SK-N-SH (cell line): ENCODE measurements at regions not wholly inside any gene's neighbourhood (a gene's known extent, or its start where the extent isn't known, plus 50 kb on each side); places are given as distances from the start of the nearest gene placed in this dataset.

Experiments used
- CTCF ChIA-PET: fragments of 300-600, 350-600 bp; formaldehyde crosslinking; extraction: SDS; loops from one replicate; lab custom pipeline; 2021; lab: Yijun Ruan, JAX
- POLR2A ChIA-PET: fragments of 350-600 bp; sonication (Branson Sonifier 250); formaldehyde crosslinking; extraction: SDS; loops from one replicate; lab custom pipeline; 2020; ENCODE audit warnings: antibody characterized with exemption, inconsistent platforms; lab: Yijun Ruan, JAX
- DNase-seq: peaks from one replicate; pipeline ENCODE4 v3.0.0; 2012
- H2AFZ ChIP-seq: fragments of 200-600 bp; sonication (generic); 2 replicates; pipeline ENCODE4 v1.8.1; 2016; ENCODE audit warnings: antibody characterized with exemption, mild to moderate bottlenecking, low read depth
- H3F3A ChIP-seq: fragments of 200-600 bp; sonication (generic); replicated peaks from 2 replicates; pipeline ENCODE3; 2016; ENCODE audit warnings: antibody characterized with exemption, mild to moderate bottlenecking; ENCODE audit not compliant: insufficient read depth
- H3K27ac ChIP-seq, 2 experiments: fragments of 200-500 bp in 1 of 2; fragments of 200-600 bp in 1 of 2; sonication (Bioruptor generic) in 1 of 2; sonication (generic), shearing (Covaris generic) in 1 of 2; 2 replicates each; pipeline versions ENCODE4 v1.5.1 to v1.6.1; 2014 to 2016; ENCODE audit warnings: low read depth in 2 of 2, inconsistent platforms in 1 of 2, low read length in 1 of 2, mild to moderate bottlenecking in 1 of 2, mixed read lengths in 1 of 2
- H3K27me3 ChIP-seq: fragments of 200-600 bp; sonication (generic), shearing (Covaris generic); 2 replicates; pipeline ENCODE4 v1.6.1; 2016; ENCODE audit warnings: mixed run types; ENCODE audit not compliant: insufficient read depth
- H3K36me3 ChIP-seq, 2 experiments: fragments of 200-500 bp in 1 of 2; fragments of 200-600 bp in 1 of 2; sonication (Bioruptor generic) in 1 of 2; sonication (generic) in 1 of 2; replicated peaks in 1 of 2; 2 replicates each; pipeline versions ENCODE3 to v1.5.1; 2014 to 2016; ENCODE audit warnings: low read length in 1 of 2, mild to moderate bottlenecking in 1 of 2; ENCODE audit not compliant: insufficient read depth in 2 of 2, control insufficient read depth in 1 of 2
- H3K4me1 ChIP-seq, 2 experiments: fragments of 200-500 bp in 1 of 2; fragments of 200-600 bp in 1 of 2; sonication (Bioruptor generic) in 1 of 2; sonication (generic), shearing (Covaris generic) in 1 of 2; 2 replicates each; pipeline versions ENCODE4 v1.5.1 to v1.6.1; 2014 to 2016; ENCODE audit warnings: low read depth in 1 of 2, low read length in 1 of 2, mixed run types in 1 of 2; ENCODE audit not compliant: insufficient read depth in 2 of 2, control insufficient read depth in 1 of 2
- H3K4me2 ChIP-seq: fragments of 200-600 bp; sonication (generic), shearing (Covaris generic); 2 replicates; pipeline ENCODE4 v1.6.1; 2017; ENCODE audit warnings: mixed run types
- H3K4me3 ChIP-seq, 2 experiments: fragments of 200-500 bp in 1 of 2; fragments of 200-600 bp in 1 of 2; sonication (Bioruptor generic) in 1 of 2; sonication (generic), shearing (Covaris generic) in 1 of 2; 2 replicates each; pipeline versions ENCODE4 v1.5.1 to v1.8.1; 2014 to 2016; ENCODE audit warnings: low read depth in 2 of 2, inconsistent platforms in 1 of 2, low read length in 1 of 2, mild to moderate bottlenecking in 1 of 2, mixed read lengths in 1 of 2, moderate library complexity in 1 of 2
- H3K79me2 ChIP-seq: fragments of 200-600 bp; sonication (generic); 2 replicates; pipeline ENCODE4 v1.8.1; 2017; ENCODE audit warnings: mild to moderate bottlenecking; ENCODE audit not compliant: insufficient read depth
- H3K9ac ChIP-seq: fragments of 200-600 bp; sonication (generic); 2 replicates; pipeline ENCODE4 v1.6.1; 2017; ENCODE audit warnings: mixed run types
- H3K9me2 ChIP-seq: fragments of 200-600 bp; sonication (generic); 2 replicates; pipeline ENCODE4 v1.6.1; 2017; ENCODE audit warnings: mixed run types
- H3K9me3 ChIP-seq: fragments of 200-600 bp; sonication (generic); 2 replicates; pipeline ENCODE4 v1.6.1; 2017; ENCODE audit warnings: mixed run types, mild to moderate bottlenecking, moderate library complexity
- H4K20me1 ChIP-seq: fragments of 200-600 bp; sonication (generic); 2 replicates; pipeline ENCODE4 v1.6.1; 2017; ENCODE audit warnings: mild to moderate bottlenecking, mixed run types; ENCODE audit not compliant: insufficient read depth
- ELF1 ChIP-seq: IDR thresholded peaks from 2 replicates; pipeline ENCODE4 v1.4.0; 2012
- GATA2 ChIP-seq: sonication (generic); formaldehyde crosslinking; IDR thresholded peaks from 2 replicates; pipeline ENCODE4 v1.5.0; 2020; ENCODE audit warnings: mild to moderate bottlenecking, missing genetic modification reagents
- JUND ChIP-seq: IDR thresholded peaks from 2 replicates; pipeline ENCODE4 v1.4.0; 2012
- MXI1 ChIP-seq: IDR thresholded peaks from 2 replicates; pipeline ENCODE4 v1.6.1; 2012; ENCODE audit warnings: mild to moderate bottlenecking, low read depth, low read length, improper control_type of control experiment
- POLR2AphosphoS5 ChIP-seq: IDR thresholded peaks from 2 replicates; pipeline ENCODE4 v1.6.1; 2012; ENCODE audit warnings: low read depth, low read length
- SIN3A ChIP-seq: IDR thresholded peaks from 2 replicates; pipeline ENCODE4 v1.6.1; 2012; ENCODE audit warnings: low read depth, mild to moderate bottlenecking, low read length, moderate library complexity, borderline replicate concordance
- SMC3 ChIP-seq: IDR thresholded peaks from 2 replicates; pipeline ENCODE4 v1.6.1; 2012; ENCODE audit warnings: low read depth, low read length, improper control_type of control experiment
- TAF1 ChIP-seq: IDR thresholded peaks from 2 replicates; pipeline ENCODE4 v1.6.1; 2012; ENCODE audit warnings: low read depth, mild to moderate bottlenecking, low read length, moderate library complexity, borderline replicate concordance
- TCF12 ChIP-seq: IDR thresholded peaks from 2 replicates; pipeline ENCODE4 v1.4.0; 2012
- TEAD4 ChIP-seq: IDR thresholded peaks from 2 replicates; pipeline ENCODE4 v1.4.0; 2012; ENCODE audit warnings: mild to moderate bottlenecking, borderline replicate concordance; ENCODE audit not compliant: insufficient read depth
- TF ChIP-seq, protein P1 (sequence below): IDR thresholded peaks from 2 replicates; pipeline ENCODE4 v1.4.0; 2012; ENCODE audit warnings: low read depth, borderline replicate concordance
- TF ChIP-seq, protein P2 (sequence below): IDR thresholded peaks from 2 replicates; pipeline ENCODE4 v1.6.1; 2012; ENCODE audit warnings: mild to moderate bottlenecking, low read depth, low read length, moderate library complexity

DNA sequence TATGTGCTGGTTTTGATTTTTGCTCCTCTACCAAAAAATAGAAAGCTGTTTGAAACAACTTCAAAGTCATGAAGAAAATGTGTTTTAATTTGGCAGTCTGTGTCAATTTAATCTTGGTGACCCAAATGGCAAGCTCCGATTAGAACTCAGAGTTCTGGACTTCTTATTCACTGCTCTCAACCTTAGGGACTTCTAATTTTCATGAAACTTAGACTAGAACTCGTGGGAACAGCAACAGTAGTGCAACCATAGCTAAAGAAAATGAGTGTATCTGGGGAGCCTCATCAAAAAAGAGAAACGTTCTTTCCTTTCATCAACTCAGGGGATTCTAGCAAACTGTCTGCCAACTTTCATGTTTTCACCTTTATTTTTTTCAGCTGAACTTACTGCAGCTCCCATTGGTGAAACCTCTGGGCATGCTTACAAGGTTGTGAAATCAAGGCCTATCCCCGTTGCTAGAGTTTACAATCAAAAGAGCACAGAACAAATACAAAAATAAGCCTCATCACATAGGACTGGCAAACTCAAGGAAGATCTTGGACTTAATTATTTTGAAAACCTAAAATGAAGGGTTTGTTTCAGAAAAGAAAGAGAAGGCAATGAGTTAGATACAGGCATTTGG, 114.0 kb upstream of the HSF2 start (continued):
- TF ChIP-seq, protein P1, sequence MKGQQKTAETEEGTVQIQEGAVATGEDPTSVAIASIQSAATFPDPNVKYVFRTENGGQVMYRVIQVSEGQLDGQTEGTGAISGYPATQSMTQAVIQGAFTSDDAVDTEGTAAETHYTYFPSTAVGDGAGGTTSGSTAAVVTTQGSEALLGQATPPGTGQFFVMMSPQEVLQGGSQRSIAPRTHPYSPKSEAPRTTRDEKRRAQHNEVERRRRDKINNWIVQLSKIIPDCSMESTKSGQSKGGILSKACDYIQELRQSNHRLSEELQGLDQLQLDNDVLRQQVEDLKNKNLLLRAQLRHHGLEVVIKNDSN = no peak
- TF ChIP-seq, protein P2, sequence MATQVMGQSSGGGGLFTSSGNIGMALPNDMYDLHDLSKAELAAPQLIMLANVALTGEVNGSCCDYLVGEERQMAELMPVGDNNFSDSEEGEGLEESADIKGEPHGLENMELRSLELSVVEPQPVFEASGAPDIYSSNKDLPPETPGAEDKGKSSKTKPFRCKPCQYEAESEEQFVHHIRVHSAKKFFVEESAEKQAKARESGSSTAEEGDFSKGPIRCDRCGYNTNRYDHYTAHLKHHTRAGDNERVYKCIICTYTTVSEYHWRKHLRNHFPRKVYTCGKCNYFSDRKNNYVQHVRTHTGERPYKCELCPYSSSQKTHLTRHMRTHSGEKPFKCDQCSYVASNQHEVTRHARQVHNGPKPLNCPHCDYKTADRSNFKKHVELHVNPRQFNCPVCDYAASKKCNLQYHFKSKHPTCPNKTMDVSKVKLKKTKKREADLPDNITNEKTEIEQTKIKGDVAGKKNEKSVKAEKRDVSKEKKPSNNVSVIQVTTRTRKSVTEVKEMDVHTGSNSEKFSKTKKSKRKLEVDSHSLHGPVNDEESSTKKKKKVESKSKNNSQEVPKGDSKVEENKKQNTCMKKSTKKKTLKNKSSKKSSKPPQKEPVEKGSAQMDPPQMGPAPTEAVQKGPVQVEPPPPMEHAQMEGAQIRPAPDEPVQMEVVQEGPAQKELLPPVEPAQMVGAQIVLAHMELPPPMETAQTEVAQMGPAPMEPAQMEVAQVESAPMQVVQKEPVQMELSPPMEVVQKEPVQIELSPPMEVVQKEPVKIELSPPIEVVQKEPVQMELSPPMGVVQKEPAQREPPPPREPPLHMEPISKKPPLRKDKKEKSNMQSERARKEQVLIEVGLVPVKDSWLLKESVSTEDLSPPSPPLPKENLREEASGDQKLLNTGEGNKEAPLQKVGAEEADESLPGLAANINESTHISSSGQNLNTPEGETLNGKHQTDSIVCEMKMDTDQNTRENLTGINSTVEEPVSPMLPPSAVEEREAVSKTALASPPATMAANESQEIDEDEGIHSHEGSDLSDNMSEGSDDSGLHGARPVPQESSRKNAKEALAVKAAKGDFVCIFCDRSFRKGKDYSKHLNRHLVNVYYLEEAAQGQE = no peak
- TF ChIP-seq ELF1 (no peak), MXI1 (no peak), POLR2AphosphoS5 (no peak), TCF12 (no peak), TEAD4 (no peak), GATA2 (CRISPR knock-in tag) (no peak)

DNA sequence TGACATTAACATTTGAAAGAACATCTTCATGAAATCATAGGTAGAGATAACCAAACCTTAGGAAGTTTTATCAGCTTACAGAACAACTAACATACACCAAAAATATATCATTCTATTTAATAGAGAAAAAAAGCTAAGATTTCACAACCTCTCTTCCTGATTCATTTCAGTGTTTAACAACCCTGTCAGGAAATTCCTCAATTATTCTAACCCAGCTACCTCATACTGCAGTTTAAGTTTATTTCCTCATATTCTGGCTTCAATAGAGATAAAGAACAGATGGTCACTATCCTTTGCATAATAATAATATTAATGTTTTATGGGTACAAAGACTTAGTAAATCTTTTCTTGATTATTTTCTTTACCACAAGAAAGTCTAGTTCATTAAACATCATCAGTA, 112.9 kb upstream of the HSF2 start:
- Histone ChIP-seq H4K20me1 (no peaks in the 10 kb centered on the region), H3K9me2 (no peaks in the 10 kb centered on the region), H3K9ac (no peak overlapping the region), H3K79me2 (no peaks in the 10 kb centered on the region), H3K4me3 (no peak overlapping the region), H3K27me3 (no peaks in the 10 kb centered on the region), H3K4me1 (no peaks in the 10 kb centered on the region; a peak in 1 of 4 replicates), H2AFZ (no peak overlapping the region), H3F3A (no peaks in the 10 kb centered on the region), H3K36me3 (peaks cover 0 to 2% of the 10 kb centered on the region in 2 experiments), H3K9me3 (no peaks in the 10 kb centered on the region), H3K4me2 (no peak overlapping the region), H3K27ac (no peak overlapping the region)
- ChIA-PET POLR2A (no interaction called here), CTCF (no interaction called here)
- DNase-seq = no peak
- TF ChIP-seq TAF1 (no peak), SIN3A (no peak), SMC3 (no peak), JUND (no peak)
